ENCODE measurements at regions not wholly inside any gene's neighbourhood (a gene's known extent, or its start where the extent isn't known, plus 50 kb on each side); places are given as distances from the start of the nearest gene placed in this dataset.
A peak's percentile ranks its signal among the peaks of the same experiment; 100 is the strongest.
"Not testable (repeated sequence)": the region's sequence is repeated elsewhere in the genome, so short reads cannot be mapped to it uniquely, and the experiment has no call there.

DNA sequence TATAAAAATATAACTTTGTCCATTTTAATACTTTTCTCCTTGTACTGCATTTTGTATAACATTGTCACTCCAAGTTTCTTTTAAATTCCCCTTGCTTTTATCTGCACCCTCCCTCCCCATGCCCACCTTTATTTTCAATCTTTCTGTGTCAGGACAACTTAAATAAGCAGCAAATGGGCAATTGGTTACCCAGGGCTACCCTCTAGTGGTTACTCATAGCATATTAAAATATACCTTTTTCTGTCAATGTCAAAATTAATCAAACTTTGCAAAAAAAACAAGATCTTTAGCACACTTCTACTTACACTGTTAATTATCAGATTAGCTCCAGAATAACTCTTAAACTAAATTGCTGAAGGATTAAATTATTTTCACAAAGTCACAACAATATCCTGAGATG, 2334.6 kb downstream of the EPHA3 start:
- H3K36me3 ChIP-seq (ENCODE audit: insufficient read depth, low read length); H3K4me3 ChIP-seq (ENCODE audit: low read length); H3K27me3 ChIP-seq (ENCODE audit: insufficient read depth, low read depth, low read length); H3K9ac ChIP-seq (ENCODE audit: low read length); H3K27ac ChIP-seq (ENCODE audit: low read length); H3K4me2 ChIP-seq (ENCODE audit: low read length); H3K9me3 ChIP-seq (ENCODE audit: low read length); H3K9me2 ChIP-seq (ENCODE audit: insufficient read depth, low read length); H4K20me1 ChIP-seq (ENCODE audit: insufficient read depth); H2AFZ ChIP-seq (ENCODE audit: low read depth, low read length); H3K79me2 ChIP-seq (replicated peaks; ENCODE audit: insufficient read depth, low read length); H3F3A ChIP-seq (ENCODE audit: insufficient read depth, low read length, poor library complexity, severe bottlenecking): not testable (repeated sequence)
- TF ChIP-seq, protein P1, sequence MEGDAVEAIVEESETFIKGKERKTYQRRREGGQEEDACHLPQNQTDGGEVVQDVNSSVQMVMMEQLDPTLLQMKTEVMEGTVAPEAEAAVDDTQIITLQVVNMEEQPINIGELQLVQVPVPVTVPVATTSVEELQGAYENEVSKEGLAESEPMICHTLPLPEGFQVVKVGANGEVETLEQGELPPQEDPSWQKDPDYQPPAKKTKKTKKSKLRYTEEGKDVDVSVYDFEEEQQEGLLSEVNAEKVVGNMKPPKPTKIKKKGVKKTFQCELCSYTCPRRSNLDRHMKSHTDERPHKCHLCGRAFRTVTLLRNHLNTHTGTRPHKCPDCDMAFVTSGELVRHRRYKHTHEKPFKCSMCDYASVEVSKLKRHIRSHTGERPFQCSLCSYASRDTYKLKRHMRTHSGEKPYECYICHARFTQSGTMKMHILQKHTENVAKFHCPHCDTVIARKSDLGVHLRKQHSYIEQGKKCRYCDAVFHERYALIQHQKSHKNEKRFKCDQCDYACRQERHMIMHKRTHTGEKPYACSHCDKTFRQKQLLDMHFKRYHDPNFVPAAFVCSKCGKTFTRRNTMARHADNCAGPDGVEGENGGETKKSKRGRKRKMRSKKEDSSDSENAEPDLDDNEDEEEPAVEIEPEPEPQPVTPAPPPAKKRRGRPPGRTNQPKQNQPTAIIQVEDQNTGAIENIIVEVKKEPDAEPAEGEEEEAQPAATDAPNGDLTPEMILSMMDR (IDR thresholded peaks at IDR 0.05; ENCODE audit: poor library complexity, severe bottlenecking): peak; percentile 37

DNA sequence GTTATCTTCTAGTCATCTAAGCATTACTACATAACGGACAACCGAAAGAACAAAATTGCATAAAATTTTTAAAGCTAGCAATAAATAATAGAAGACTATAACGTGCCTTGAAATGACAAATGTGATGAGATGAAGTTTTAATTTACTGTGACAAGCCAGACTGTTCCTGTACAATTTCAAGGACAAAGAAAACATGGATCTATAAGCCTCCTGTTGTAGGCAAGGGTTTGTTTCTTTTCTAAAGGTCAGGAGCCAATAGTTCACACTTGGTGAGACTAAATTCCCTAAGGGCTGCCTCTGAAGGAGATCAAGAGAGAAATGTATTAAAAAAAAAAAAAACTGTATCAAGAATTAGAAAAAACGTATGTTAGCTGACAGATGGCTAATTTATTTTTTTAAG, 2335.1 kb downstream of the EPHA3 start:
- H3K79me2 ChIP-seq (replicated peaks; ENCODE audit: insufficient read depth, low read length); H2AFZ ChIP-seq (ENCODE audit: low read depth, low read length); H3F3A ChIP-seq (ENCODE audit: insufficient read depth, low read length, poor library complexity, severe bottlenecking); H3K4me3 ChIP-seq (ENCODE audit: low read length); H3K27ac ChIP-seq (ENCODE audit: low read length); H3K9ac ChIP-seq (ENCODE audit: low read length); H3K27me3 ChIP-seq (ENCODE audit: insufficient read depth, low read depth, low read length); H3K36me3 ChIP-seq (ENCODE audit: insufficient read depth, low read length); H4K20me1 ChIP-seq (ENCODE audit: insufficient read depth); H3K4me2 ChIP-seq (ENCODE audit: low read length); H3K9me3 ChIP-seq (ENCODE audit: low read length); H3K9me2 ChIP-seq (ENCODE audit: insufficient read depth, low read length): not testable (repeated sequence)

DNA sequence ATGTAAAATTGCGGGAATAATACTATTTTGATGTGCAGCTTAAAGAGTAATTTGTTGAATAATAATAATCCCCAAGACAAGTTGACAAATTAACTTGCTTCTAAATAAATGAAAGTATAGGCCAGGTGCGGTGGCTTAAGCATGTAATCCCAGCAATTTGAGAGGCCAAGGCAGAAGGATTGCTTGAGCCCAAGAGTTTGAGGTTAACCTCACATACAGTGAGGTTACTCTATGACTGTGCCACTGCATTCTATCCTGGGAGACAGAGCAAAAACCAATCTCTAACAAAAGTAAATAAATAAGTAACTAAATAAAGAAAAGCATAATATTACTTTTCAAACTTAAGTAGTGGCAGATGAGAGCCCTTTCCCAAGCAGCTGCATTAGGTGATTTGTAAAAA, 2341.0 kb downstream of the EPHA3 start:
- not testable (repeated sequence) for H3K4me3 ChIP-seq (ENCODE audit: low read length); H3K27ac ChIP-seq (ENCODE audit: low read length); H3K9me3 ChIP-seq (ENCODE audit: low read length); H3K79me2 ChIP-seq (replicated peaks; ENCODE audit: insufficient read depth, low read length); H3K4me2 ChIP-seq (ENCODE audit: low read length); H4K20me1 ChIP-seq (ENCODE audit: insufficient read depth); H3K36me3 ChIP-seq (ENCODE audit: insufficient read depth, low read length); H3K27me3 ChIP-seq (ENCODE audit: insufficient read depth, low read depth, low read length); H3F3A ChIP-seq (ENCODE audit: insufficient read depth, low read length, poor library complexity, severe bottlenecking); H3K9ac ChIP-seq (ENCODE audit: low read length); H2AFZ ChIP-seq (ENCODE audit: low read depth, low read length); H3K9me2 ChIP-seq (ENCODE audit: insufficient read depth, low read length)

DNA sequence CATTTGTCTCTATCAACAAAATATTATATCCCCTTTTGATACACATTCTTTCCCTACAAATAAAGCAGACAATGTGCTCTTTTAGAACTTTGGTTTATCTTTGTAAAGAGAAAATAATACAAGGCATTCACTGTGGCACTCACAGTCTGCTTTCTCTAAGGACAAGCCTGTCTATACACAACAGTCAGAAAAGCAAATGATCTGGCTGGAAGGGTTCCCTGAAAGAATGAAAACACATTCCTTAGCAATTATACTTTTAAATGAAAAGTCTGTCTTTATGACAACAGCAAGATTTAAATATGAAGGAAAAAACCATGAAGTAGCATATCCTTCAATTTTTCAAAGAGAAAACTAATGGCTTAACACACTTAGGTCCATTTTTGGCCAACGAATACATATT, 2359.1 kb downstream of the EPHA3 start:
- H3K4me3 ChIP-seq (ENCODE audit: low read length); H2AFZ ChIP-seq (ENCODE audit: low read depth, low read length); H3K36me3 ChIP-seq (ENCODE audit: insufficient read depth, low read length); H3K27ac ChIP-seq (ENCODE audit: low read length); H3F3A ChIP-seq (ENCODE audit: insufficient read depth, low read length, poor library complexity, severe bottlenecking); H4K20me1 ChIP-seq (ENCODE audit: insufficient read depth); H3K9me3 ChIP-seq (ENCODE audit: low read length); H3K9ac ChIP-seq (ENCODE audit: low read length); H3K4me2 ChIP-seq (ENCODE audit: low read length); H3K79me2 ChIP-seq (replicated peaks; ENCODE audit: insufficient read depth, low read length); H3K9me2 ChIP-seq (ENCODE audit: insufficient read depth, low read length); H3K27me3 ChIP-seq (ENCODE audit: insufficient read depth, low read depth, low read length): not testable (repeated sequence)

DNA sequence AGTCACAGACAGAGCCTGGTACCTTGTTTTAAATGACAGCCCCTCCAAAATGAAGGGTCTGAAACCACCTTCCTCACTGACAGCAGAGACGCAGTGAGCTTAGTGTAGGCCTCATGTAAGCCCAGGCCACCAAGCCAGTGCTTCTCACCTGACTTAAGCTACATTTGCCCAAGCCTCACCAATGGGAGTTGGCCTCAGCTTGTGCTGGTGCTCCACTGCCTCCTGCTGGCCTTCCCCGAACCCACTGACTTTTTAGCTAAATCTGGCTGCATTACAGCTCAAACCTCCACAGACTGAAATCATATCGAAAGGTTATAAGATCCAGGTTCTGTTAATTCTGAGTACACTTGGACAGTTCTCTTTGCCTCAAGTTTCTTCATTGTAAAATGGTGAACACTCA, 2361.8 kb downstream of the EPHA3 start:
- not testable (repeated sequence) for H3K4me3 ChIP-seq (ENCODE audit: low read length); H3K27ac ChIP-seq (ENCODE audit: low read length); H3K36me3 ChIP-seq (ENCODE audit: insufficient read depth, low read length); H2AFZ ChIP-seq (ENCODE audit: low read depth, low read length); H3K9ac ChIP-seq (ENCODE audit: low read length); H3K79me2 ChIP-seq (replicated peaks; ENCODE audit: insufficient read depth, low read length); H3K27me3 ChIP-seq (ENCODE audit: insufficient read depth, low read depth, low read length); H3K9me2 ChIP-seq (ENCODE audit: insufficient read depth, low read length); H3F3A ChIP-seq (ENCODE audit: insufficient read depth, low read length, poor library complexity, severe bottlenecking); H3K9me3 ChIP-seq (ENCODE audit: low read length); H4K20me1 ChIP-seq (ENCODE audit: insufficient read depth); H3K4me2 ChIP-seq (ENCODE audit: low read length)
